Vagina (tissue), 2 donors: ENCODE measurements at regions not wholly inside any gene's neighbourhood (a gene's known extent, or its start where the extent isn't known, plus 50 kb on each side); places are given as distances from the start of the nearest gene placed in this dataset.

Source experiments
- CTCF ChIP-seq, 3 experiments: fragments of 450-650 bp in 2 of 3; fragments of 200-600 bp in 1 of 3; sonication (generic) in 1 of 3; IDR thresholded peaks; one replicate each; pipeline ENCODE4 v1.5.1; 2017 to 2019; ENCODE audit warnings: antibody characterized with exemption in 3 of 3, mild to moderate bottlenecking in 2 of 3, moderate library complexity in 2 of 3
- POLR2A ChIP-seq, 2 donors: fragments of 450-650 bp; IDR thresholded peaks; one replicate each; pipeline ENCODE4 v1.6.1; 2017; ENCODE audit warnings: antibody characterized with exemption in 2 of 2, mild to moderate bottlenecking in 2 of 2, moderate library complexity in 2 of 2
- POLR2AphosphoS5 ChIP-seq, 2 donors: sonication (generic); formaldehyde crosslinking; IDR thresholded peaks; one replicate each; pipeline ENCODE4 v1.9.0; 2017; ENCODE audit warnings: antibody characterized with exemption in 2 of 2, mild to moderate bottlenecking in 2 of 2, low read depth in 1 of 2; ENCODE audit not compliant: insufficient read depth in 1 of 2

- TF ChIP-seq CTCF (IDR thresholded peaks at IDR 0.05): no peak
- no peak for TF ChIP-seq POLR2A (IDR thresholded peaks at IDR 0.05)
- no peak for TF ChIP-seq POLR2AphosphoS5 (IDR thresholded peaks at IDR 0.05; ENCODE audit: insufficient read depth in 1 of 2, low read depth in 1 of 2)
Observed at GRCh38 chr20:60232380-60232779, 274.2 kb downstream of the CDH26 start.
